NT2/D1 (cell line): ENCODE measurements at regions not wholly inside any gene's neighbourhood (a gene's known extent, or its start where the extent isn't known, plus 50 kb on each side); places are given as distances from the start of the nearest gene placed in this dataset.

ENCODE experiments used
- SUZ12 ChIP-seq: IDR thresholded peaks from 2 replicates; pipeline ENCODE4 v1.6.1; 2011; ENCODE audit not compliant: insufficient read length, insufficient read depth; ENCODE audit errors: extremely low read depth
- YY1 ChIP-seq: IDR thresholded peaks from 2 replicates; pipeline ENCODE4 v1.6.1; 2011; ENCODE audit not compliant: insufficient read length, insufficient read depth

DNA sequence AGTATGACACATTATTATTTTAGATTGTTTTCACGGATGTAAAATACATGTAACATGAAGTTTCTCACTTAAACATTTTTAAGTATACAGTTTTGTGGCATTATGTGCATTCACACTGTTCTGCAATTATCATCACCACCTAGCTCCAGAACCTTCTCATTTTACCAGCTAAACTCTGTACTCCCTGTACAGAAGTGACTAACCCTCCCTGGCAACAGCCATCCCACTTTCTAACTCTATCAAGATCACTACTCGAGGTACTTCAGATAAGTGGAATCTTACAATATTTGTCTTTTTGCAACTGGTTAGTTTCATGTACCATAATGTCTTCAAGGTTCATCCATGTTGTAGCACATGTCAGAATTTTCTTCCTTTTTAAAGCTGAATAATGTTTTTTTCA, 116.3 kb upstream of the IGF1R start:
- TF ChIP-seq YY1: no peak
- no peak for TF ChIP-seq SUZ12
